HCT116 (cell line): ENCODE measurements at regions not wholly inside any gene's neighbourhood (a gene's known extent, or its start where the extent isn't known, plus 50 kb on each side); places are given as distances from the start of the nearest gene placed in this dataset.

Source experiments
- ATAC-seq: fragments of 200-7000 bp; cut with Tn5 transposase; 2 replicates; pipeline ENCODE4 v1.9.1; 2020; ENCODE audit warnings: mild to moderate bottlenecking, moderate library complexity
- BruUV-seq: library from RNA; stranded (reverse); fragments of 400-500 nt; replicated peaks from 2 replicates; lab custom pipeline; 2021; lab: Mats Ljungman, UMichigan
- CTCF ChIA-PET: fragments of 300-600 bp; sonication (Branson Sonifier 250); formaldehyde crosslinking; loops from one replicate; lab custom pipeline; 2021; ENCODE audit warnings: antibody characterized with exemption; lab: Charles Lee
- POLR2A ChIA-PET: fragments of 300-600, 350-600 bp; sonication (Branson Sonifier 250); formaldehyde crosslinking; loops from one replicate; lab custom pipeline; 2021; ENCODE audit warnings: antibody characterized with exemption; lab: Charles Lee
- RAD21 ChIA-PET, 2 experiments: fragments of 300-600 bp; sonication (Branson Sonifier 250); formaldehyde crosslinking; loops; one replicate each; lab custom pipeline; 2023; ENCODE audit warnings: low total read pairs in 2 of 2; ENCODE audit not compliant: uncharacterized antibody in 2 of 2, unreplicated experiment in 2 of 2, low non-redundant PET in 1 of 2; lab: Charles Lee
- DNase-seq: peaks from one replicate; pipeline ENCODE4 v3.0.0-alpha.2; 2010; ENCODE audit warnings: low read depth, low spot score
- H2AFZ ChIP-seq: fragments of 200-600 bp; shearing (Covaris generic), sonication (generic); 2 replicates; pipeline ENCODE4 v1.6.1; 2017; ENCODE audit warnings: low read depth, mixed run types, mixed read lengths, antibody characterized with exemption, low read length; ENCODE audit not compliant: poor library complexity, severe bottlenecking
- H3K27ac ChIP-seq: 2 replicates; pipeline ENCODE4 v1.5.1; 2012; ENCODE audit warnings: low read depth, low read length
- H3K27me3 ChIP-seq: fragments of 200-600 bp; sonication (generic); 2 replicates; pipeline ENCODE4 v1.6.1; 2016; ENCODE audit warnings: mixed run types, low read length, mixed read lengths; ENCODE audit not compliant: insufficient read depth
- H3K36me3 ChIP-seq, 2 experiments: fragments of 200-500 bp in 1 of 2; fragments of 200-600 bp in 1 of 2; sonication (Bioruptor generic) in 1 of 2; sonication (generic) in 1 of 2; 2 replicates each; pipeline versions ENCODE4 v1.5.1 to v1.6.1; 2014 to 2016; ENCODE audit warnings: low read length in 2 of 2, inconsistent platforms in 1 of 2, mixed read lengths in 1 of 2, mixed run types in 1 of 2; ENCODE audit not compliant: insufficient read depth in 2 of 2, control insufficient read depth in 1 of 2
- H3K4me1 ChIP-seq, 2 experiments: fragments of 200-600 bp in 1 of 2; sonication (generic) in 1 of 2; 2 replicates each; pipeline versions ENCODE4 v1.5.1 to v1.6.1; 2012 to 2017; ENCODE audit warnings: low read length in 2 of 2, inconsistent platforms in 1 of 2, mild to moderate bottlenecking in 1 of 2, mixed read lengths in 1 of 2, mixed run types in 1 of 2, moderate library complexity in 1 of 2; ENCODE audit not compliant: insufficient read depth in 2 of 2, control insufficient read depth in 1 of 2
- H3K4me2 ChIP-seq: fragments of 200-600 bp; sonication (generic); 2 replicates; pipeline ENCODE4 v1.6.1; 2017; ENCODE audit warnings: mixed run types, low read length, mixed read lengths
- H3K4me3 ChIP-seq, 2 experiments: fragments of 200-600 bp in 1 of 2; sonication (generic) in 1 of 2; replicated peaks in 1 of 2; 2 replicates each; pipeline ENCODE4 v1.5.1; 2011 to 2016; ENCODE audit warnings: low read length in 2 of 2, control low read depth in 1 of 2, low read depth in 1 of 2, mild to moderate bottlenecking in 1 of 2, mixed read lengths in 1 of 2, mixed run types in 1 of 2
- H3K79me2 ChIP-seq: fragments of 200-600 bp; sonication (generic); 2 replicates; pipeline ENCODE4 v1.6.1; 2017; ENCODE audit warnings: mild to moderate bottlenecking, mixed run types, low read length, moderate library complexity, mixed read lengths; ENCODE audit not compliant: insufficient read depth
- H3K9ac ChIP-seq: fragments of 200-600 bp; sonication (generic); 2 replicates; pipeline ENCODE4 v1.6.1; 2016; ENCODE audit warnings: low read length, mixed read lengths
- H3K9me2 ChIP-seq: fragments of 200-600 bp; sonication (generic), shearing (Covaris generic); 2 replicates; pipeline ENCODE4 v1.6.1; 2017; ENCODE audit warnings: mixed run types, mild to moderate bottlenecking, moderate library complexity; ENCODE audit not compliant: insufficient read depth
- H3K9me3 ChIP-seq, 2 experiments: fragments of 200-500 bp in 1 of 2; fragments of 200-600 bp in 1 of 2; sonication (Bioruptor generic) in 1 of 2; sonication (generic) in 1 of 2; 2 replicates each; pipeline ENCODE4 v1.6.1; 2014 to 2017; ENCODE audit warnings: low read length in 2 of 2, mixed read lengths in 2 of 2, inconsistent platforms in 1 of 2, low read depth in 1 of 2, mild to moderate bottlenecking in 1 of 2, mixed run types in 1 of 2, moderate library complexity in 1 of 2; ENCODE audit not compliant: control insufficient read depth in 1 of 2, insufficient read depth in 1 of 2
- H4K20me1 ChIP-seq: fragments of 200-600 bp; sonication (generic), shearing (Covaris generic); 2 replicates; pipeline ENCODE4 v1.6.1; 2017; ENCODE audit warnings: mixed run types, mild to moderate bottlenecking, moderate library complexity; ENCODE audit not compliant: insufficient read depth
- EZH2phosphoT487 ChIP-seq: fragments of 200-600 bp; IDR thresholded peaks from 2 replicates; pipeline ENCODE4 v1.6.1; 2018; ENCODE audit warnings: antibody characterized with exemption, borderline replicate concordance
- FOSL1 ChIP-seq: IDR thresholded peaks from 2 replicates; pipeline ENCODE4 v1.6.1; 2012; ENCODE audit warnings: low read depth
- JUND ChIP-seq: IDR thresholded peaks from 2 replicates; pipeline ENCODE4 v1.6.1; 2012
- POLR2A ChIP-seq: IDR thresholded peaks from 2 replicates; pipeline ENCODE4 v1.7.0; 2011; ENCODE audit warnings: borderline replicate concordance; ENCODE audit not compliant: insufficient read depth, insufficient read length; ENCODE audit errors: extremely low read depth
- RAD21 ChIP-seq: IDR thresholded peaks from 2 replicates; pipeline ENCODE4 v1.6.1; 2012; ENCODE audit warnings: low read depth, mild to moderate bottlenecking
- SP1 ChIP-seq: IDR thresholded peaks from 2 replicates; pipeline ENCODE4 v1.6.1; 2012; ENCODE audit warnings: low read depth
- TCF7L2 ChIP-seq: IDR thresholded peaks from 2 replicates; pipeline ENCODE4 v1.7.0; 2011; ENCODE audit warnings: borderline replicate concordance, inconsistent platforms; ENCODE audit not compliant: insufficient read depth, insufficient read length; ENCODE audit errors: extremely low read depth
- YY1 ChIP-seq: IDR thresholded peaks from 2 replicates; pipeline ENCODE4 v1.6.1; 2011; ENCODE audit warnings: low read length, low read depth, moderate library complexity, mild to moderate bottlenecking; ENCODE audit not compliant: insufficient replicate concordance; ENCODE audit errors: extremely low read depth
- ZFX ChIP-seq: fragments of 450-650 bp; IDR thresholded peaks from 2 replicates; pipeline ENCODE4 v1.6.1; 2017
- intact Hi-C: fragments of 100-400 bp; cut with micrococcal nuclease; formaldehyde crosslinking; loops from 2 replicates; pipeline ENCODE4 v1.10.0; 2022
- TF ChIP-seq, protein P1 (sequence below), 3 experiments: fragments of 200-600 bp in 1 of 3; sonication (generic) in 1 of 3; IDR thresholded peaks in 2 of 3; conservative IDR thresholded peaks in 1 of 3; 2 replicates each; pipeline ENCODE4 v1.5.1; 2012 to 2017; ENCODE audit warnings: low read depth in 2 of 3, low read length in 2 of 3, antibody characterized with exemption in 1 of 3, borderline replicate concordance in 1 of 3, control low read depth in 1 of 3, mild to moderate bottlenecking in 1 of 3, mixed read lengths in 1 of 3, mixed run types in 1 of 3, moderate library complexity in 1 of 3; ENCODE audit not compliant: insufficient read depth in 1 of 3
- TF ChIP-seq, protein P2 (sequence below): IDR thresholded peaks from 2 replicates; pipeline ENCODE4 v1.6.1; 2011; ENCODE audit warnings: mild to moderate bottlenecking, low read length, moderate library complexity; ENCODE audit not compliant: insufficient replicate concordance; ENCODE audit errors: extremely low read depth

GRCh38 chr6:21900730-21901129 lies 307.2 kb downstream of the SOX4 start:
- H3K9me2 ChIP-seq = no peaks in the 10 kb centered on the region
- TF ChIP-seq ZFX (no peak), TCF7L2 (no peak), FOSL1 (no peak)
- TF ChIP-seq, protein P1, sequence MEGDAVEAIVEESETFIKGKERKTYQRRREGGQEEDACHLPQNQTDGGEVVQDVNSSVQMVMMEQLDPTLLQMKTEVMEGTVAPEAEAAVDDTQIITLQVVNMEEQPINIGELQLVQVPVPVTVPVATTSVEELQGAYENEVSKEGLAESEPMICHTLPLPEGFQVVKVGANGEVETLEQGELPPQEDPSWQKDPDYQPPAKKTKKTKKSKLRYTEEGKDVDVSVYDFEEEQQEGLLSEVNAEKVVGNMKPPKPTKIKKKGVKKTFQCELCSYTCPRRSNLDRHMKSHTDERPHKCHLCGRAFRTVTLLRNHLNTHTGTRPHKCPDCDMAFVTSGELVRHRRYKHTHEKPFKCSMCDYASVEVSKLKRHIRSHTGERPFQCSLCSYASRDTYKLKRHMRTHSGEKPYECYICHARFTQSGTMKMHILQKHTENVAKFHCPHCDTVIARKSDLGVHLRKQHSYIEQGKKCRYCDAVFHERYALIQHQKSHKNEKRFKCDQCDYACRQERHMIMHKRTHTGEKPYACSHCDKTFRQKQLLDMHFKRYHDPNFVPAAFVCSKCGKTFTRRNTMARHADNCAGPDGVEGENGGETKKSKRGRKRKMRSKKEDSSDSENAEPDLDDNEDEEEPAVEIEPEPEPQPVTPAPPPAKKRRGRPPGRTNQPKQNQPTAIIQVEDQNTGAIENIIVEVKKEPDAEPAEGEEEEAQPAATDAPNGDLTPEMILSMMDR (IDR thresholded peaks at IDR 0.05 in 2 of 3, conservative IDR thresholded peaks at IDR 0.05 in 1 of 3; ENCODE audit: borderline replicate concordance in 1 of 3, insufficient read depth in 1 of 3, low read depth in 2 of 3, low read length in 2 of 3) = no peak
- no peaks in the 10 kb centered on the region for H3K4me1 ChIP-seq
- no peaks in the 10 kb centered on the region for H3K36me3 ChIP-seq
- ChIA-PET RAD21 (no interaction called here), POLR2A (no interaction called here), CTCF (no interaction called here)
- no peaks in the 10 kb centered on the region for H3K9me3 ChIP-seq
- DNase-seq = no peak
- no peak for ATAC-seq
- no peaks in the 10 kb centered on the region for H3K79me2 ChIP-seq
- H3K27ac ChIP-seq = no peak overlapping the region
- H3K9ac ChIP-seq = no peak overlapping the region
- H3K4me2 ChIP-seq = no peak overlapping the region
- no TSS peak for BruUV-seq
- no peaks in the 10 kb centered on the region for H4K20me1 ChIP-seq
- intact Hi-C loops = no loop called here
- no peak overlapping the region for H3K4me3 ChIP-seq
- no peak overlapping the region for H2AFZ ChIP-seq
- no peaks in the 10 kb centered on the region for H3K27me3 ChIP-seq

GRCh38 chr6:21902628-21903169 lies 309.1 kb downstream of the SOX4 start:
- DNase-seq (no peak), ATAC-seq (no peak)
- BruUV-seq = no TSS peak
- no peaks in the 10 kb centered on the region for H3K4me1 ChIP-seq
- no peak overlapping the region for H3K27ac ChIP-seq
- H3K4me3 ChIP-seq = no peak overlapping the region
- no peaks in the 10 kb centered on the region for H3K9me3 ChIP-seq
- RAD21 ChIA-PET = no interaction called here
- no peak overlapping the region for H2AFZ ChIP-seq
- H3K27me3 ChIP-seq = no peaks in the 10 kb centered on the region
- intact Hi-C loops = no loop called here
- no peak overlapping the region for H3K9ac ChIP-seq
- H3K36me3 ChIP-seq = no peaks in the 10 kb centered on the region
- H4K20me1 ChIP-seq = no peaks in the 10 kb centered on the region
- no peaks in the 10 kb centered on the region for H3K79me2 ChIP-seq
- H3K4me2 ChIP-seq = no peak overlapping the region
- POLR2A ChIA-PET = no interaction called here
- CTCF ChIA-PET = no interaction called here
- TF ChIP-seq, protein P1 (IDR thresholded peaks at IDR 0.05 in 2 of 3, conservative IDR thresholded peaks at IDR 0.05 in 1 of 3; ENCODE audit: borderline replicate concordance in 1 of 3, insufficient read depth in 1 of 3, low read depth in 2 of 3, low read length in 2 of 3) = no peak
- TF ChIP-seq JUND (no peak), EZH2phosphoT487 (no peak), FOSL1 (no peak), POLR2A (no peak), SP1 (no peak), TCF7L2 (no peak), RAD21 (no peak), YY1 (no peak)
- TF ChIP-seq, protein P2, sequence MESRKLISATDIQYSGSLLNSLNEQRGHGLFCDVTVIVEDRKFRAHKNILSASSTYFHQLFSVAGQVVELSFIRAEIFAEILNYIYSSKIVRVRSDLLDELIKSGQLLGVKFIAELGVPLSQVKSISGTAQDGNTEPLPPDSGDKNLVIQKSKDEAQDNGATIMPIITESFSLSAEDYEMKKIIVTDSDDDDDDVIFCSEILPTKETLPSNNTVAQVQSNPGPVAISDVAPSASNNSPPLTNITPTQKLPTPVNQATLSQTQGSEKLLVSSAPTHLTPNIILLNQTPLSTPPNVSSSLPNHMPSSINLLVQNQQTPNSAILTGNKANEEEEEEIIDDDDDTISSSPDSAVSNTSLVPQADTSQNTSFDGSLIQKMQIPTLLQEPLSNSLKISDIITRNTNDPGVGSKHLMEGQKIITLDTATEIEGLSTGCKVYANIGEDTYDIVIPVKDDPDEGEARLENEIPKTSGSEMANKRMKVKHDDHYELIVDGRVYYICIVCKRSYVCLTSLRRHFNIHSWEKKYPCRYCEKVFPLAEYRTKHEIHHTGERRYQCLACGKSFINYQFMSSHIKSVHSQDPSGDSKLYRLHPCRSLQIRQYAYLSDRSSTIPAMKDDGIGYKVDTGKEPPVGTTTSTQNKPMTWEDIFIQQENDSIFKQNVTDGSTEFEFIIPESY = no peak
- H3K9me2 ChIP-seq = no peaks in the 10 kb centered on the region
